ENCODE measurements at regions not wholly inside any gene's neighbourhood (a gene's known extent, or its start where the extent isn't known, plus 50 kb on each side); places are given as distances from the start of the nearest gene placed in this dataset.

DNA sequence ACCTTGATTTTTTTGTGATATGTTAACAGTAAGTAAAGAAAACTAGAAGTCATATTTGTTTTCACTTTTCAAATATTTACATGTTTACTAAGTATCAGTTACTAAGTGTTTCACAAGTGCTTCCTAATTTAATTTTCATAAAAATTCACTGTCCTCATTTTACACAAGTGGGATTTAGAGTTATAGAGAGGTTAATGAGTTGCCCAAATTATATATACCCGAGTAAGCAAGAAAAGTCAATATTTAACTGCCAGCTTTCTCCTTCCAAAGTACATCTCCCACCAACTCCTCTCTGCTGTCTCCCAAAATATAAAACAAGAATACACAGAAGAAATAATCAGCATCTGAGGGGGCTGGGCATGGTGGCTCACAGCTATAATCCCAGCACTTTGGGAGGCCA lies 896.7 kb upstream of the ANO3 start:
- Histone ChIP-seq H3K27ac (no peak overlapping the region), H3K27me3 (no peaks in the 10 kb centered on the region), H3K36me3 (no peaks in the 10 kb centered on the region), H3K4me3 (no peak overlapping the region), H3K4me1 (no peaks in the 10 kb centered on the region), H3K9me3 (no peaks in the 10 kb centered on the region)
- ATAC-seq (ENCODE audit: low FRiP score in 2 of 2) = no peak
- DNase-seq = no peak
- TF ChIP-seq POLR2AphosphoS5 (IDR thresholded peaks at IDR 0.05) (no peak), POLR2A (IDR thresholded peaks at IDR 0.05) (no peak), EP300 (IDR thresholded peaks at IDR 0.05) (no peak)
- TF ChIP-seq, protein P1, sequence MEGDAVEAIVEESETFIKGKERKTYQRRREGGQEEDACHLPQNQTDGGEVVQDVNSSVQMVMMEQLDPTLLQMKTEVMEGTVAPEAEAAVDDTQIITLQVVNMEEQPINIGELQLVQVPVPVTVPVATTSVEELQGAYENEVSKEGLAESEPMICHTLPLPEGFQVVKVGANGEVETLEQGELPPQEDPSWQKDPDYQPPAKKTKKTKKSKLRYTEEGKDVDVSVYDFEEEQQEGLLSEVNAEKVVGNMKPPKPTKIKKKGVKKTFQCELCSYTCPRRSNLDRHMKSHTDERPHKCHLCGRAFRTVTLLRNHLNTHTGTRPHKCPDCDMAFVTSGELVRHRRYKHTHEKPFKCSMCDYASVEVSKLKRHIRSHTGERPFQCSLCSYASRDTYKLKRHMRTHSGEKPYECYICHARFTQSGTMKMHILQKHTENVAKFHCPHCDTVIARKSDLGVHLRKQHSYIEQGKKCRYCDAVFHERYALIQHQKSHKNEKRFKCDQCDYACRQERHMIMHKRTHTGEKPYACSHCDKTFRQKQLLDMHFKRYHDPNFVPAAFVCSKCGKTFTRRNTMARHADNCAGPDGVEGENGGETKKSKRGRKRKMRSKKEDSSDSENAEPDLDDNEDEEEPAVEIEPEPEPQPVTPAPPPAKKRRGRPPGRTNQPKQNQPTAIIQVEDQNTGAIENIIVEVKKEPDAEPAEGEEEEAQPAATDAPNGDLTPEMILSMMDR (IDR thresholded peaks at IDR 0.05) = no peak
- WGBS, 2 donors = 48 to 52% methylated on average over 1 of the region's 1 CpG

DNA sequence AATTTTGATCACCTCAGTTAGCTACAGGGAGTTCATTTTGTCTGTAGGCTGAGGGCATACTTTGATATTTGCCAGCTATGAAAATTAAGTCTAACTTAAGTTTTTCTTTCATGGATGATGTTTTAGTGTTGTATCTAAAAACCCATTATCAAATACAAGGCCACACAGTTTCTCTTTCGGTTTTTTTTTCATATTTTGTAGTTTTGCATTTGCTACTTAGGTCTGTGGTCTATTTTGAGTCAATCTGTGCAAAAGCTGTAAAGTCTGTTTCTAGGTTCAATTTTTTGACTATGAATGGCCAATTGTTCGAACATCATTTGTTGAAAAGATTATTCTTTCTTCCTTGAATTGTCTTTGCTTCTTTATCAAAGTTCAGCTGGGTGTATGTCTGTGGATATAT lies 895.6 kb upstream of the ANO3 start:
- Histone ChIP-seq H3K4me3 (no peak overlapping the region), H3K27ac (no peak overlapping the region), H3K27me3 (no peaks in the 10 kb centered on the region), H3K9me3 (no peaks in the 10 kb centered on the region), H3K36me3 (no peaks in the 10 kb centered on the region), H3K4me1 (no peaks in the 10 kb centered on the region)
- ATAC-seq (ENCODE audit: low FRiP score in 2 of 2) = no peak
- WGBS, 2 donors = 69 to 77% methylated on average over 2 of the region's 2 CpGs
- no peak for TF ChIP-seq EP300 (IDR thresholded peaks at IDR 0.05)
- TF ChIP-seq POLR2A (IDR thresholded peaks at IDR 0.05) = no peak
- TF ChIP-seq POLR2AphosphoS5 (IDR thresholded peaks at IDR 0.05) = no peak
- TF ChIP-seq, protein P1 (IDR thresholded peaks at IDR 0.05) = no peak
- DNase-seq = no peak

DNA sequence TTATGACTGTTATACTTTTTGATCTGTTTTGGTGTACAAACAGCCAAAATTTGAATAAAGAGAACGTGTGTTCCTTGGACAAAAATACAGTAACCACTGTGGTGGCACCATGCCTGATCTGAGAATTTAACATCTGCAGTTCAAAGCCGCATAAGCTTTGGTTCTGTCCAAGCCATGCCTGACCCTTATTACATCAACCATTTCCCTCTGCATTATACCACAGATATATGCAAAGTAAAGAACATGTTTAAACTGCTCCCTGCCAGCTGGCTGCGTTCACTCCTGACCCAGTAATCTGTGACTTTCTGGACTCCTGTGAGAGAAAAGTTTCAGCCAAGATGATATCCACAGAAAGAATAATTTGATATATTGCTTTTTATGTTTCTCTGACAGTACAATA lies 890.5 kb upstream of the ANO3 start:
- no peak for ATAC-seq (ENCODE audit: low FRiP score in 2 of 2)
- Histone ChIP-seq H3K4me1 (no peaks in the 10 kb centered on the region), H3K27ac (no peak overlapping the region), H3K4me3 (no peak overlapping the region), H3K27me3 (no peaks in the 10 kb centered on the region), H3K9me3 (no peaks in the 10 kb centered on the region), H3K36me3 (no peaks in the 10 kb centered on the region)
- TF ChIP-seq POLR2AphosphoS5 (IDR thresholded peaks at IDR 0.05) (no peak), POLR2A (IDR thresholded peaks at IDR 0.05) (no peak), EP300 (IDR thresholded peaks at IDR 0.05) (no peak)
- TF ChIP-seq, protein P1 (IDR thresholded peaks at IDR 0.05) = no peak
- 56 to 57% methylated on average over 3 of the region's 3 CpGs for WGBS, 2 donors
- no peak for DNase-seq

DNA sequence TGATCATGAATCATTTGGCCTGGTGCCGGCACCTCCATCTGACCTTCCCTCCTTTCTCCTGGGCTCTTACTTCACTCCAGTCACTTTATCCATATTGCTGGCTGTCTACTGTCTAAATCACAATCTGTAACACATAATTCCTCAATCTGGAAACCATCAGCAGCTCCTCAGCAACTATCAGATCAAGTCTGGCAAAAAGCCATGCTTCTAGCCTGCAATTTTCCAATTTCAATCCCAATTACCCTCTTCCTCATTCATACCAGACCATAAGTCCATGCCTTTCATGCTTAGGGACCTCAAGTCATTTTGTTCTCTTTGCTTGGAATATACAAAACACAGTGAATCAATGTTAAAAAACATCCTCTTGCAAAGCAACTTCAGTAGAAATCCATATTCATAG lies 882.8 kb upstream of the ANO3 start:
- 75 to 78% methylated on average over 1 of the region's 1 CpG for WGBS, 2 donors
- no peaks in the 10 kb centered on the region for H3K36me3 ChIP-seq
- H3K27me3 ChIP-seq = no peaks in the 10 kb centered on the region
- no peak for ATAC-seq (ENCODE audit: low FRiP score in 2 of 2)
- H3K9me3 ChIP-seq = no peaks in the 10 kb centered on the region
- no peaks in the 10 kb centered on the region for H3K4me1 ChIP-seq
- no peak for TF ChIP-seq POLR2AphosphoS5 (IDR thresholded peaks at IDR 0.05)
- TF ChIP-seq EP300 (IDR thresholded peaks at IDR 0.05) = no peak
- TF ChIP-seq POLR2A (IDR thresholded peaks at IDR 0.05) = no peak
- TF ChIP-seq, protein P1 (IDR thresholded peaks at IDR 0.05) = no peak
- no peak overlapping the region for H3K27ac ChIP-seq
- no peak for DNase-seq
- no peak overlapping the region for H3K4me3 ChIP-seq

DNA sequence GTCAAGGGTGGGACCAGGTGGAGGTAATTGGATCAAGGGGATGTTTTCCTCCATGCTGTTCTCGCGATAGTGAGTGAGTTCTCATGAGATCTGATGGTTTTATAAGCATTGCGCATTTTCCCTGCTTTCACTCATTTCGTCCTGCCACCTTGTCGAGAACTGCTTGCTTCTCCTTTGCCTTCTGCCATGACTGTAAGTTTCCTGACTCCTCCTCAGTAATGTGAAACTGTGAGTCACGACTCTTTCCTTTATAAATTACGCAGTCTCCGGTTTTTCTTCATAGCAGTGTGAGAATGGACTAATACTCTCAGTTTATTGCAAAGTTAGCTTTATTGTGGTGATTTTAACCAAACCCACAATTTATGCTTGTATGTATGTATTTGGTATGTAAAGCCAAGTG lies 878.5 kb upstream of the ANO3 start:
- Histone ChIP-seq H3K27ac (no peak overlapping the region), H3K4me3 (no peak overlapping the region), H3K9me3 (no peaks in the 10 kb centered on the region), H3K36me3 (no peaks in the 10 kb centered on the region), H3K27me3 (no peaks in the 10 kb centered on the region), H3K4me1 (no peaks in the 10 kb centered on the region)
- ATAC-seq (ENCODE audit: low FRiP score in 2 of 2) (no peak), DNase-seq (no peak)
- TF ChIP-seq, protein P1 (IDR thresholded peaks at IDR 0.05) = no peak
- TF ChIP-seq EP300 (IDR thresholded peaks at IDR 0.05) = no peak
- TF ChIP-seq POLR2A (IDR thresholded peaks at IDR 0.05) = no peak
- WGBS, 2 donors = 91 to 95% methylated on average over 8 of the region's 8 CpGs

Measured in upper lobe of left lung (tissue), 6 donors.